Hematopoietic multipotent progenitor cell treated with erythropoietin and hydrocortisone succinate and interleukin-3 and kit ligand, for 6 days (in vitro differentiated cells): ENCODE measurements at regions not wholly inside any gene's neighbourhood (a gene's known extent, or its start where the extent isn't known, plus 50 kb on each side); places are given as distances from the start of the nearest gene placed in this dataset.

Source experiments
- DNase-seq: peaks from one replicate; pipeline ENCODE4 v3.0.0-alpha.2; 2015

DNA sequence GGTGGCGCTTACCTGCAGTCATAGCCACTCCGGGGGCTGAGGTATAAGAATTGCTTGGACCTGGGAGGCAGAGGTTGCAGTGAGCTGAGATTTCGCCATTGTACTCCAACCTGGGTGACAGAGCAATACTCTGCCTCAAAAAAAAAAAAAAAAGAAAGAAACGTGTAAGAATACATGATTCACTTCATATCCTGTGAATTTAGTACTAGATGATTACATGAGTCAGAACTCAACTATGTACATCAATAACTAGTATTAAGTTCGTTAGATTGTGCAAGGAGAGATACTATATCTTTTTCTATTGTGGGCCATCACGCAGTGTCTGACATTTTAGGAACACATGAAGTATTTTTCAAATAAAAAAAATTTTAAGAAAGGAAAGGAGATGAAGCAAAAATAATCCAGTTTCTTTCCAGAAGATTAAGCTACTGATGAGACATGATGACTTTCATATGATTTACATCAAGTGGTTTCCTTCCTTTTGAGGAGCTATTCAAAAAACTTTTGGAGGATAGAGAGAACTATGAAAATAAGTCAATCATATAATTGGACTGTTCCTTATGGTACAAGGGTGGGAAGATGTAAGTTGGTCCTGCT, 64.7 kb upstream of the EXOC1L start:
- DNase-seq = no peak

DNA sequence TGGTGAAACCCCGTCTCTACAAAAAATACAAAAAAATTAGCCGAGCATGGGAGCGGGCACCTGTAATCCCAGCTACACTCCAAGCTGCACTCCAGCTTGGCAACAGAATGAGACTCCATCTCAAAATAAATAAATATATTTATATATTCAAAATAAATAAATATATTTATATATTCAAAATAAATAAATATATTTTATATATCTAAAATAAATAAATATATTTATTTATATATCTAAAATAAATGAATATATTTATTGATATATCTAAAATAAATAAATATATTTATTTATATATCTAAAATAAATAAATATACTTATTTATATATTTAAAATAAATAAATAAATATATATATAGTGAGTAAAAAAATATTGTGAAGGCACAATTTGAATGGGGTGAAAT, 63.4 kb upstream of the EXOC1L start:
- no peak for DNase-seq

DNA sequence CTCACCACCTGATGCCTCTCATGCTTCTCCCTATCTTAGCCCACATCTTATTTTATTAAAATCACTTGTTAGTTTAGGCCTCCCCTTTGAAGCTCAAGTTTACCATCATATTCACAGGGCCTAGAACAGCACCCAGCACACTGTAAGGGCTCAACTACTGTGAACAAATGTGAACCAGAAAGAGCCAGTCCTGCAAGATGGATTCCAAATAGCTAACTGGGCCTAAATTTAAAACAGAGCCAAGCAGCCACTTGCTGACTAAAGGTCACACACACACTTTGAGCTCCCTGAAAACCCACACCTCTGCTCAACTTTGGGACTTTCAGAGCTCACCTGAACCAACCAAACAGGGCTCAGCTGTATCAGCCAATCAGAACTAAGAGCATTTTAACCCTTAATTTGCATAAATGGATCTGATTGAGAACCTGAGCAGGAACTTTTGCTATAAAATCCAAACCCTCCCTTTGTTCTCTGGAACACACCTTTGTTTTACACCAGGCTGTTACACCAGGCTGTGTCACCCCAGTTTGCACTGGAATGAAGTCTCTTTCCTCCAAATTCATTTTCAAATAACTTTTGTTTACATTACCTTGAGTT, 62.1 kb upstream of the EXOC1L start:
- no peak for DNase-seq

DNA sequence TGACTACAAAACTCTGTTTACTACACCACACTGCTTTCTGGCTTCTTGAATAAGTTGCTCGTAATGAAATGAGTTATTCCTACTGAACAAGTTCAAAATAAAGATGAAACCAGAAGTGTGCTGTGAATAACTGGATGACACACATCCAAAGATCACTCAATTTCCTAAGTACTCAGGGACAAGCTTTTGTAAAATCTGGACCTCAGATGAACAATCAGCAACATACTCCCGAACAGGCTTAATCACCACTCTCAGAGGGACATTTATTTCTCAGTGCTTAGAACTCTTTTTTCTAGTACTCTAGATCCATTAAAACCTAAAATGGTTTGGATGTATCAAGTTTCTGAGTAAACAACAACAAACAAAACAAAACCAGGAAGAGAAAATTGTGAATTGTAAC, 61.5 kb upstream of the EXOC1L start:
- no peak for DNase-seq

DNA sequence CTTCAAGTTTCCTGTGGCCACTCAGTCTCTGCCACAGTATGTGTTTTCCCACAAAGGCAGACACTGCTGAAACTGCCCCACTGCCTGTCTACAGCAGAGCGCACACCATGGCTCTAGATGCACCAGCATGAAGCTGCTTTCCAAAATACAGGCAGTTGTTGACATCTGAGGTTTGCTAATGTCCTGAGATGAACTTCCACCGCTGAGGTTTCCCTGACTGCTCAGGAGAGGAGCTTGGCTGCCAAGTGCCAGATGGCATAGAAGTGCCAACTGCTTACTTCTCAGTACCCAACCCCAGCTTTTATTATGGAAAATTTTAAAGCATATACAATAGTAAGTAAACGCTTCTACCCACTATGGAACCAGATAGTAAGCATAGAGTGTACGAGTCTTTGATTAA, 61.0 kb upstream of the EXOC1L start:
- DNase-seq = no peak

DNA sequence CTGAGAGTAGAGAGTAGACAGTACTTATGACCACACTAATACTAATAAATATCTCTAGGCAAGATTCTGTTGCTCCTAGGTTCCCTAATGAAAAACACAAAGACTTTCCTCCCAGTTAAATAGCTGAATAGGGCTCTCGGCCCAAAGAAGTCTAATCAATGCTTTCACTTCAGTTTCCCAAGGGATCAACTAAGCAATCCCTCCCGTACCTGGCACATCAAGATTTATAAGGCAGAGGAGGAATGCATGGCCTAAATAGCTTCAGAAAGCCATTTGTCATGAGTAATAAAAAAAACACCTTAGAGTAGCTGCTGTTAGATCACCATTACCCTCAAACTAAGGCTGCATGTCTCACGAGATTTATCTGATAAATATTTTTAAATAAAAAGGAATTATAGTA, 56.8 kb upstream of the EXOC1L start:
- no peak for DNase-seq

DNA sequence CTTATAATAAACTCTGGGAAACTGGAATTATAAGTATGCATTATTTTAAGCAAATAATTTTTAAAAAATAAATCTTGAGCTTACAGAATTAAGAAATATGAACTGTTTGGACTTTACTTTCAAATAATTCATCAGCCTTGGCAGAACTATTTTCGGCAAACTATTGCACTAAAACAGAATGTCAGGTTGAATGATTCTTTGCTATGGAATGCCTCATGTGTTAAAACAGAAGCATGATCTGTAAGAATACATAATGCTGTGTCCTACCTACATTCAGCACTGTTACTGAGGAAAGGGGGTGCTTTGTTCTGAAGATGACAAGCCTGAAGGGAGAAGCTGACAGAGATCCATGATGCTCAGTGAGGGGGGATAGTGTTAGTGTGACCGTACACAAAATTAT, 55.6 kb upstream of the EXOC1L start:
- no peak for DNase-seq

DNA sequence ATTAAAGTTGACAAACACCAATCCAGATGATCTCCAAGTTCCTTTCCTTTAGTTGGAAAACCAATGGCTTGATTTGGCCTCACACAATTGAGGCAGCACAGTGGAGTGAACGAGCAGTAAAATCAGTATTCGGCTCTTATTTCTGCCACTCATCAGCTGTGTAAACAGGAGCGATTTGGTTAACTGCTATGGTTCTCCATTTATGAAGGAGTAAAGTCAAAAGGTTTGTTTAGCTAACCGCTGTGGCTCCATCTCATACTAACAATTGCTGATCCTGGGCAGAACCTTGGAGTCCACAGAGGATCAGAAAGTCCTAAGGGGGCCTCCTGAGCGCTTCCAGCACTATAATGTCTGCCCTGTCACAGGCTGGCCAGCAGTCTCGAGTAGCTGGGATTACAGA, 54.5 kb upstream of the EXOC1L start:
- DNase-seq = no peak

DNA sequence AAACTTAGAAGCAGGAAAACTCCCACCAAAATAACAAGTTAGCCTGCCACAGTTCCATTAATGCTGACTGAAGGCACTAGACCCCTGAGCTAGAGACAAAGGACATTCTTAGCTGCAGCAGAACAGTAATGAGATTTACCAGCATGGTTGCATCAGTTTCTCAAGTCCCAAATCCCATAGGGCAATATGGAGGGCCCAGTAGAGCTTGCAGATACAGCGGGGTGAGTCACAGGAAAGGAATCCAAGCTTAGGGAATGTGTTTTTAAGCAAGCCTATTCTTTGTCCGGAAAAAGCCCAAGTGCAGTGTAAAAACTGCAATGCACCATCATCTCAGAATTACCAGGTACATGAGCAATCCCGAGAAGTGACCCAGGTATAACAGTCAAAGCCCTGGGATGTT, 51.3 kb upstream of the EXOC1L start:
- no peak for DNase-seq
